GM21360 (cell line): ENCODE measurements at regions not wholly inside any gene's neighbourhood (a gene's known extent, or its start where the extent isn't known, plus 50 kb on each side); places are given as distances from the start of the nearest gene placed in this dataset.
A peak's percentile ranks its signal among the peaks of the same experiment; 100 is the strongest.

Experiments used
- ATAC-seq: cut with Tn5 transposase; IDR thresholded peaks from one replicate; pipeline ENCODE4 v1.9.1; 2021; ENCODE audit warnings: mild to moderate bottlenecking, moderate library complexity; ENCODE audit not compliant: unreplicated experiment

- ATAC-seq = no peak
Measured at GRCh38 chr13:109602356-109602755, 184.0 kb downstream of the IRS2 start.

- no peak for ATAC-seq
Measured at GRCh38 chr13:109599901-109600657, 186.3 kb downstream of the IRS2 start.

- ATAC-seq = no peak
Measured at GRCh38 chr13:109595471-109595870, 190.9 kb downstream of the IRS2 start.

GRCh38 chr13:109593230-109593629 lies 193.2 kb downstream of the IRS2 start:
- no peak for ATAC-seq

- no peak for ATAC-seq
Measured at GRCh38 chr13:109592770-109593169, 193.6 kb downstream of the IRS2 start.

- ATAC-seq = no peak
Measured at GRCh38 chr13:109587689-109588088, 198.7 kb downstream of the IRS2 start.

- ATAC-seq = no peak
Measured at GRCh38 chr13:109586509-109587346, 199.7 kb downstream of the IRS2 start.

- ATAC-seq = no peak
Measured at GRCh38 chr13:109584844-109585361, 201.5 kb downstream of the IRS2 start.

GRCh38 chr13:109577191-109577700 lies 209.1 kb downstream of the IRS2 start:
- no peak for ATAC-seq

- ATAC-seq = no peak
Measured at GRCh38 chr13:109576331-109576813, 210.0 kb downstream of the IRS2 start.

- ATAC-seq = no peak
Measured at GRCh38 chr13:109575821-109576220, 210.6 kb downstream of the IRS2 start.

GRCh38 chr13:109572389-109572788 lies 214.0 kb downstream of the IRS2 start:
- no peak for ATAC-seq

GRCh38 chr13:109569958-109570711 lies 216.2 kb downstream of the IRS2 start:
- ATAC-seq = peak; percentile 92

GRCh38 chr13:109568339-109568818 lies 218.0 kb downstream of the IRS2 start:
- ATAC-seq = no peak

GRCh38 chr13:109567315-109567714 lies 219.1 kb downstream of the IRS2 start:
- no peak for ATAC-seq

GRCh38 chr13:109565877-109566276 lies 220.5 kb downstream of the IRS2 start:
- no peak for ATAC-seq

- ATAC-seq = no peak
Measured at GRCh38 chr13:109548374-109548773, 238.0 kb downstream of the IRS2 start.

- peak; percentile 57 for ATAC-seq
Measured at GRCh38 chr13:109547942-109548341, 238.4 kb downstream of the IRS2 start.

GRCh38 chr13:109545931-109546330 lies 240.5 kb downstream of the IRS2 start:
- no peak for ATAC-seq

GRCh38 chr13:109541081-109541480 lies 245.3 kb downstream of the IRS2 start:
- no peak for ATAC-seq

- no peak for ATAC-seq
Measured at GRCh38 chr13:109537584-109537983, 248.8 kb downstream of the IRS2 start.
